MM.1S (cell line): ENCODE measurements at regions not wholly inside any gene's neighbourhood (a gene's known extent, or its start where the extent isn't known, plus 50 kb on each side); places are given as distances from the start of the nearest gene placed in this dataset.

Experiments
- CTCF ChIP-seq: fragments of 300-600 bp; sonication (generic); IDR thresholded peaks from 2 replicates; pipeline ENCODE4 v1.5.1; 2016; ENCODE audit warnings: antibody characterized with exemption, low read length, mixed read lengths
- EZH2 ChIP-seq: fragments of 300-600 bp; sonication (generic); optimal IDR thresholded peaks from 2 replicates; pipeline ENCODE3; 2017; ENCODE audit warnings: low read depth, mild to moderate bottlenecking, antibody characterized with exemption, low read length, mixed read lengths

DNA sequence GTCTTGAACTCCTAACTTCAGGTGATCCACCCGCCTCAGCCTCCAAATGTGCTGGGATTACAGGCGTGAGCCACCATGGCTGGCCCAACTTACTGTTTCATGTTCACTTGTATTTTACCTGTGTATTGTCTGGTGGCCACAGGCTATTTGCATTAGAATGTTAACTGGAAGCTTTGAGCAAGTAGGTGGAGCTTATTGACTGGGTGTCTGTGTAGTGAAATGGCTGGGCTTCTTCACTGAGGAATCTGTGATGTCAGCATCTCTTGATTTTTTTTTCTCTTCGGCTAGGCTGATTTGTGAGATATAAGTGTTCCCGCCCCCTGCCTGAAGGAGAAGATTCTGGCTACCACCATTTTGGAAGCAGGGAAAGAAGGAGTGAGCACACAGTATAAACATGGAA is 237.8 kb upstream of the PEX5L start:
- TF ChIP-seq EZH2 (no peak), CTCF (no peak)
